Parathyroid adenoma (tissue), 2 donors: ENCODE measurements at regions not wholly inside any gene's neighbourhood (a gene's known extent, or its start where the extent isn't known, plus 50 kb on each side); places are given as distances from the start of the nearest gene placed in this dataset.

Source experiments
- H2AFZ ChIP-seq: fragments of 300-600 bp; sonication (generic); one replicate; pipeline ENCODE4 v1.7.0; 2017; ENCODE audit warnings: antibody characterized with exemption, mild to moderate bottlenecking
- H3K27ac ChIP-seq: fragments of 300-600 bp; sonication (generic); one replicate; pipeline ENCODE4 v1.7.0; 2017
- H3K27me3 ChIP-seq: fragments of 300-600 bp; sonication (generic); one replicate; pipeline ENCODE4 v1.7.0; 2017; ENCODE audit warnings: low read length; ENCODE audit not compliant: control insufficient read depth, insufficient read depth
- H3K36me3 ChIP-seq: fragments of 300-600 bp; sonication (generic); one replicate; pipeline ENCODE4 v1.7.0; 2017; ENCODE audit warnings: low read length; ENCODE audit not compliant: control insufficient read depth, insufficient read depth
- H3K4me1 ChIP-seq: fragments of 300-600 bp; sonication (generic); one replicate; pipeline ENCODE4 v1.7.0; 2017; ENCODE audit warnings: control low read depth
- H3K4me2 ChIP-seq: fragments of 300-600 bp; sonication (generic); one replicate; pipeline ENCODE4 v1.7.0; 2017; ENCODE audit warnings: low read length
- H3K4me3 ChIP-seq: fragments of 300-600 bp; sonication (generic); one replicate; pipeline ENCODE4 v1.7.0; 2017; ENCODE audit warnings: low read depth, low read length
- H3K79me2 ChIP-seq: fragments of 300-600 bp; sonication (generic); one replicate; pipeline ENCODE4 v1.7.0; 2017; ENCODE audit warnings: control low read depth
- H3K9ac ChIP-seq: fragments of 300-600 bp; sonication (generic); one replicate; pipeline ENCODE4 v1.7.0; 2017; ENCODE audit warnings: mild to moderate bottlenecking
- H3K9me3 ChIP-seq: fragments of 300-600 bp; sonication (generic); one replicate; pipeline ENCODE4 v1.7.0; 2017; ENCODE audit warnings: low read length; ENCODE audit not compliant: control insufficient read depth
- TF ChIP-seq, protein P1 (sequence below): fragments of 300-600 bp; sonication (generic); IDR thresholded peaks from one replicate; pipeline ENCODE4 v1.7.0; 2017; ENCODE audit warnings: antibody characterized with exemption, mild to moderate bottlenecking
- donor health status: primary hyperparathyroidism.

GRCh38 chr3:78540485-78540884, 1227.3 kb downstream of the ROBO1 start:
- TF ChIP-seq, protein P1, sequence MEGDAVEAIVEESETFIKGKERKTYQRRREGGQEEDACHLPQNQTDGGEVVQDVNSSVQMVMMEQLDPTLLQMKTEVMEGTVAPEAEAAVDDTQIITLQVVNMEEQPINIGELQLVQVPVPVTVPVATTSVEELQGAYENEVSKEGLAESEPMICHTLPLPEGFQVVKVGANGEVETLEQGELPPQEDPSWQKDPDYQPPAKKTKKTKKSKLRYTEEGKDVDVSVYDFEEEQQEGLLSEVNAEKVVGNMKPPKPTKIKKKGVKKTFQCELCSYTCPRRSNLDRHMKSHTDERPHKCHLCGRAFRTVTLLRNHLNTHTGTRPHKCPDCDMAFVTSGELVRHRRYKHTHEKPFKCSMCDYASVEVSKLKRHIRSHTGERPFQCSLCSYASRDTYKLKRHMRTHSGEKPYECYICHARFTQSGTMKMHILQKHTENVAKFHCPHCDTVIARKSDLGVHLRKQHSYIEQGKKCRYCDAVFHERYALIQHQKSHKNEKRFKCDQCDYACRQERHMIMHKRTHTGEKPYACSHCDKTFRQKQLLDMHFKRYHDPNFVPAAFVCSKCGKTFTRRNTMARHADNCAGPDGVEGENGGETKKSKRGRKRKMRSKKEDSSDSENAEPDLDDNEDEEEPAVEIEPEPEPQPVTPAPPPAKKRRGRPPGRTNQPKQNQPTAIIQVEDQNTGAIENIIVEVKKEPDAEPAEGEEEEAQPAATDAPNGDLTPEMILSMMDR = no peak
- Histone ChIP-seq H3K27me3 (no peaks in the 10 kb centered on the region), H3K79me2 (no peaks in the 10 kb centered on the region), H3K27ac (no peak overlapping the region), H3K4me1 (no peaks in the 10 kb centered on the region), H3K9ac (no peak overlapping the region), H3K4me3 (no peak overlapping the region), H3K9me3 (no peaks in the 10 kb centered on the region), H3K36me3 (no peaks in the 10 kb centered on the region), H2AFZ (no peak overlapping the region), H3K4me2 (no peak overlapping the region)

- Histone ChIP-seq H3K4me1 (no peaks in the 10 kb centered on the region), H3K27me3 (no peaks in the 10 kb centered on the region), H3K79me2 (no peaks in the 10 kb centered on the region), H3K4me3 (no peak overlapping the region), H2AFZ (no peak overlapping the region), H3K27ac (no peak overlapping the region), H3K9me3 (no peaks in the 10 kb centered on the region), H3K36me3 (no peaks in the 10 kb centered on the region), H3K4me2 (no peak overlapping the region), H3K9ac (no peak overlapping the region)
- TF ChIP-seq, protein P1 = no peak
Measured at GRCh38 chr3:78545827-78546226, 1222.0 kb downstream of the ROBO1 start.
